HEK293T (cell line): ENCODE measurements at regions not wholly inside any gene's neighbourhood (a gene's known extent, or its start where the extent isn't known, plus 50 kb on each side); places are given as distances from the start of the nearest gene placed in this dataset.

Experiments used
- CTCF ChIA-PET: fragments of 350-600 bp; formaldehyde crosslinking; extraction: SDS; loops from one replicate; lab custom pipeline; 2021; ENCODE audit warnings: antibody characterized with exemption, inconsistent platforms; lab: Yijun Ruan, JAX
- POLR2A ChIA-PET: fragments of 350-600 bp; formaldehyde crosslinking; extraction: SDS; loops from one replicate; lab custom pipeline; 2020; ENCODE audit warnings: antibody characterized with exemption, inconsistent platforms; lab: Yijun Ruan, JAX
- DNase-seq: peaks from one replicate; pipeline ENCODE4 v3.0.0; 2012; ENCODE audit warnings: mixed read lengths; ENCODE audit errors: extremely low spot score
- ARNT ChIP-seq: fragments of 450-650 bp; IDR thresholded peaks from 2 replicates; pipeline ENCODE4 v1.6.1; 2017; ENCODE audit warnings: mild to moderate bottlenecking
- BHLHE40 ChIP-seq: fragments of 450-650 bp; IDR thresholded peaks from 2 replicates; pipeline ENCODE4 v1.6.1; 2016; ENCODE audit warnings: mild to moderate bottlenecking, moderate library complexity, borderline replicate concordance
- CTBP1 ChIP-seq: fragments of 450-650 bp; IDR thresholded peaks from 2 replicates; pipeline ENCODE4 v1.6.1; 2016; ENCODE audit warnings: borderline replicate concordance
- ELF4 ChIP-seq: fragments of 450-650 bp; IDR thresholded peaks from 2 replicates; pipeline ENCODE4 v1.6.1; 2017; ENCODE audit warnings: antibody characterized with exemption
- FOXA1 ChIP-seq: fragments of 450-650 bp; IDR thresholded peaks from 2 replicates; pipeline ENCODE4 v1.6.1; 2016; ENCODE audit warnings: mild to moderate bottlenecking
- FOXK2 ChIP-seq: fragments of 450-650 bp; IDR thresholded peaks from 2 replicates; pipeline ENCODE4 v1.6.1; 2016; ENCODE audit warnings: mild to moderate bottlenecking
- FOXM1 ChIP-seq: fragments of 450-650 bp; IDR thresholded peaks from 2 replicates; pipeline ENCODE4 v1.6.1; 2017; ENCODE audit warnings: mild to moderate bottlenecking, borderline replicate concordance
- HDGF ChIP-seq: fragments of 450-650 bp; IDR thresholded peaks from 2 replicates; pipeline ENCODE4 v1.6.1; 2017; ENCODE audit warnings: antibody characterized with exemption, borderline replicate concordance
- L3MBTL2 ChIP-seq: fragments of 450-650 bp; conservative IDR thresholded peaks from 2 replicates; pipeline ENCODE4 v1.6.1; 2016; ENCODE audit warnings: mild to moderate bottlenecking
- LEF1 ChIP-seq: fragments of 450-650 bp; IDR thresholded peaks from 2 replicates; pipeline ENCODE4 v1.6.1; 2017; ENCODE audit warnings: mild to moderate bottlenecking, borderline replicate concordance
- NFRKB ChIP-seq: fragments of 450-650 bp; IDR thresholded peaks from 2 replicates; pipeline ENCODE4 v1.6.1; 2016; ENCODE audit warnings: mild to moderate bottlenecking, moderate library complexity
- PKNOX1 ChIP-seq: fragments of 450-650 bp; IDR thresholded peaks from 2 replicates; pipeline ENCODE4 v1.6.1; 2016
- SP1 ChIP-seq: fragments of 450-650 bp; IDR thresholded peaks from 2 replicates; pipeline ENCODE4 v1.6.1; 2017
- SUZ12 ChIP-seq: fragments of 450-650 bp; IDR thresholded peaks from 2 replicates; pipeline ENCODE4 v1.6.1; 2016; ENCODE audit warnings: mild to moderate bottlenecking
- TARDBP ChIP-seq: fragments of 450-650 bp; IDR thresholded peaks from 2 replicates; pipeline ENCODE4 v1.6.1; 2016
- ZNF384 ChIP-seq: fragments of 450-650 bp; IDR thresholded peaks from 2 replicates; pipeline ENCODE4 v1.6.1; 2016

GRCh38 chr5:123914333-123914732 lies 402.4 kb downstream of the CSNK1G3 start:
- ChIA-PET CTCF (no interaction called here), POLR2A (no interaction called here)
- TF ChIP-seq SP1 (no peak), CTBP1 (no peak), HDGF (no peak), ZNF384 (no peak), ELF4 (no peak), FOXA1 (no peak), NFRKB (no peak), FOXM1 (no peak), FOXK2 (no peak), ARNT (no peak), L3MBTL2 (no peak), BHLHE40 (no peak), LEF1 (no peak)
- DNase-seq, result no peak

GRCh38 chr5:123907349-123907748 lies 395.4 kb downstream of the CSNK1G3 start:
- no peak for DNase-seq
- POLR2A ChIA-PET, result no interaction called here
- CTCF ChIA-PET, result no interaction called here
- TF ChIP-seq SUZ12 (no peak), ELF4 (no peak), HDGF (no peak), FOXK2 (no peak), FOXA1 (no peak), BHLHE40 (no peak), L3MBTL2 (no peak), SP1 (no peak), TARDBP (no peak), LEF1 (no peak), NFRKB (no peak), ARNT (no peak), CTBP1 (no peak), ZNF384 (no peak), FOXM1 (no peak), PKNOX1 (no peak)

GRCh38 chr5:123906698-123907295 lies 394.8 kb downstream of the CSNK1G3 start:
- no peak for DNase-seq
- ChIA-PET CTCF (no interaction called here), POLR2A (no interaction called here)
- TF ChIP-seq BHLHE40 (no peak), FOXM1 (no peak), ELF4 (no peak), FOXK2 (no peak), SP1 (no peak), L3MBTL2 (no peak), SUZ12 (no peak), FOXA1 (no peak), ARNT (no peak), TARDBP (no peak), ZNF384 (no peak), NFRKB (no peak)

GRCh38 chr5:123885081-123885480 lies 373.1 kb downstream of the CSNK1G3 start:
- no peak for DNase-seq
- CTCF ChIA-PET, result no interaction called here
- TF ChIP-seq NFRKB (no peak), HDGF (no peak), SUZ12 (no peak), ELF4 (no peak), PKNOX1 (no peak), ARNT (no peak), ZNF384 (no peak), BHLHE40 (no peak), FOXM1 (no peak)
- POLR2A ChIA-PET, result no interaction called here

GRCh38 chr5:123882965-123883345 lies 371.0 kb downstream of the CSNK1G3 start:
- ChIA-PET CTCF (no interaction called here), POLR2A (no interaction called here)
- no peak for TF ChIP-seq FOXM1
- no peak for TF ChIP-seq PKNOX1
- no peak for TF ChIP-seq FOXA1
- no peak for TF ChIP-seq SUZ12
- no peak for TF ChIP-seq LEF1
- TF ChIP-seq ZNF384, result no peak
- no peak for DNase-seq

- TF ChIP-seq PKNOX1 (peak; percentile 27; the same call in 1 of the 2 replicates), ARNT (no peak)
- ChIA-PET POLR2A (interaction anchor here (0.7 kb wide), 1 partner anchor 68 kb away, joined by 3 read pairs; no protein-coding TSS in a partner anchor), CTCF (interaction anchor here (0.5 kb wide), 1 partner anchor 180 kb away, joined by 3 read pairs; no protein-coding TSS in a partner anchor)
- DNase-seq, result no peak
These were observed 370.5 kb downstream of the CSNK1G3 start for GRCh38 chr5:123882319-123882964.
